HepG2 (cell line): ENCODE measurements at regions not wholly inside any gene's neighbourhood (a gene's known extent, or its start where the extent isn't known, plus 50 kb on each side); places are given as distances from the start of the nearest gene placed in this dataset.
A peak's percentile ranks its signal among the peaks of the same experiment; 100 is the strongest.
"Not testable (repeated sequence)": the region's sequence is repeated elsewhere in the genome, so short reads cannot be mapped to it uniquely, and the experiment has no call there.

Experiments used
- ATAC-seq: fragments of 200-7000 bp; cut with Tn5 transposase; 3 replicates; pipeline ENCODE4 v1.9.1; 2020; ENCODE audit warnings: mild to moderate bottlenecking, moderate library complexity
- BruUV-seq: library from RNA; stranded (reverse); fragments of 400-500 nt; replicated peaks from 2 replicates; lab custom pipeline; 2021; lab: Mats Ljungman, UMichigan
- CTCF ChIA-PET: fragments of 300-600 bp; formaldehyde crosslinking; extraction: SDS; loops from one replicate; lab custom pipeline; 2021; ENCODE audit warnings: low total read pairs, inconsistent platforms, low intra/inter-chr PET ratio; lab: Yijun Ruan, JAX
- POLR2A ChIA-PET: fragments of 350-600 bp; sonication (Branson Sonifier 250); formaldehyde crosslinking; loops from one replicate; lab custom pipeline; 2020; ENCODE audit warnings: antibody characterized with exemption, inconsistent platforms; lab: Yijun Ruan, JAX
- DNase-seq: peaks from one replicate; pipeline ENCODE4 v3.0.0-alpha.2; 2015; ENCODE audit warnings: low spot score
- FAIRE-seq: peaks from 3 replicates; lab custom pipeline; 2011; peaks lifted over from hg19 to GRCh38; lab: Jason Lieb, UNC
- H2AFZ ChIP-seq: one replicate; pipeline ENCODE4 v1.6.1; 2011; ENCODE audit warnings: low read length, inconsistent platforms
- H3K27ac ChIP-seq: fragments of 300-600 bp; 3 replicates; pipeline ENCODE4 v1.8.0; 2011; ENCODE audit warnings: mixed run types, mild to moderate bottlenecking, mixed read lengths, low read length, inconsistent platforms; ENCODE audit not compliant: insufficient read depth; ENCODE audit errors: extremely low read length
- H3K27me3 ChIP-seq, 2 experiments: fragments of 200-600 bp in 1 of 2; 2 replicates in 1 of 2; 3 replicates in 1 of 2; pipeline versions ENCODE4 v1.6.0 to v1.8.0; 2011; ENCODE audit warnings: low read length in 2 of 2, mild to moderate bottlenecking in 2 of 2, moderate library complexity in 2 of 2, inconsistent platforms in 1 of 2; ENCODE audit not compliant: insufficient read depth in 2 of 2, control insufficient read depth in 1 of 2
- H3K36me3 ChIP-seq, 2 experiments: fragments of 200-600 bp in 1 of 2; replicated peaks in 1 of 2; 2 replicates in 1 of 2; 3 replicates in 1 of 2; pipeline versions ENCODE4 v1.5.1 to v1.8.0; 2011; ENCODE audit warnings: low read length in 2 of 2, inconsistent platforms in 1 of 2; ENCODE audit not compliant: insufficient read depth in 2 of 2, control insufficient read depth in 1 of 2
- H3K4me1 ChIP-seq: 2 replicates; pipeline ENCODE4 v1.5.1; 2012; ENCODE audit warnings: low read length, inconsistent platforms; ENCODE audit not compliant: insufficient read depth
- H3K4me2 ChIP-seq: 2 replicates; pipeline ENCODE4 v1.6.0; 2011; ENCODE audit warnings: low read depth, low read length, inconsistent platforms
- H3K4me3 ChIP-seq, 3 experiments: fragments of 200-600 bp in 1 of 3; sonication (generic), shearing (Covaris generic) in 1 of 3; replicated peaks in 1 of 3; 2 replicates each; pipeline ENCODE4 v1.5.1; 2011 to 2016; ENCODE audit warnings: low read length in 3 of 3, inconsistent platforms in 2 of 3, low read depth in 2 of 3, mild to moderate bottlenecking in 2 of 3, control low read depth in 1 of 3, mixed read lengths in 1 of 3; ENCODE audit not compliant: insufficient read depth in 1 of 3
- H3K79me2 ChIP-seq: one replicate; pipeline ENCODE4 v1.6.1; 2011; ENCODE audit warnings: low read length, inconsistent platforms; ENCODE audit not compliant: insufficient read depth
- H3K9ac ChIP-seq: 2 replicates; pipeline ENCODE4 v1.6.0; 2011; ENCODE audit warnings: mild to moderate bottlenecking, low read depth, low read length, inconsistent platforms; ENCODE audit not compliant: insufficient read depth
- H3K9me3 ChIP-seq: 2 replicates; pipeline ENCODE4 v1.5.1; 2012; ENCODE audit warnings: mild to moderate bottlenecking, low read length
- H4K20me1 ChIP-seq: 2 replicates; pipeline ENCODE4 v1.6.0; 2011; ENCODE audit warnings: inconsistent platforms, mild to moderate bottlenecking, low read length, moderate library complexity; ENCODE audit not compliant: insufficient read depth
- ARNT ChIP-seq: fragments of 450-650 bp; IDR thresholded peaks from 2 replicates; pipeline ENCODE4 v1.6.1; 2017
- EHMT2 ChIP-seq: fragments of 200-600 bp; sonication (generic); IDR thresholded peaks from 2 replicates; pipeline ENCODE4 v1.7.0; 2017; ENCODE audit warnings: antibody characterized with exemption, low read depth, low read length, borderline replicate concordance
- GTF2F1 ChIP-seq: fragments of 150-350 bp; IDR thresholded peaks from 2 replicates; pipeline ENCODE4 v1.6.1; 2014; ENCODE audit warnings: low read length
- MXD4 ChIP-seq: IDR thresholded peaks from 2 replicates; pipeline ENCODE4 v1.6.1; 2016; ENCODE audit warnings: mild to moderate bottlenecking, missing biosample characterization, missing genetic modification reagents
- NCOA1 ChIP-seq: sonication (generic); formaldehyde crosslinking; IDR thresholded peaks from 2 replicates; pipeline ENCODE4 v1.9.0; 2021; ENCODE audit warnings: missing genetic modification reagents
- PCBP2 ChIP-seq: fragments of 200-400 bp; formaldehyde crosslinking; optimal IDR thresholded peaks from 2 replicates; pipeline ENCODE3; 2018; ENCODE audit warnings: low read length, low read depth; ENCODE audit not compliant: poor library complexity, severe bottlenecking
- THAP11 ChIP-seq: IDR thresholded peaks from 2 replicates; pipeline ENCODE4 v1.6.1; 2016; ENCODE audit warnings: missing biosample characterization, missing genetic modification reagents
- YEATS4 ChIP-seq: sonication (generic); formaldehyde crosslinking; IDR thresholded peaks from 2 replicates; pipeline ENCODE4 v1.4.0; 2020; ENCODE audit warnings: missing genetic modification reagents, borderline replicate concordance
- ZKSCAN1 ChIP-seq: fragments of 150-350 bp; IDR thresholded peaks from 2 replicates; pipeline ENCODE4 v1.6.1; 2014; ENCODE audit warnings: low read length
- WGBS: methylation state at CpG from one replicate; pipeline ENCODE4 v1.1.6; 2017; ENCODE audit warnings: low lambda C conversion rate; 5-methylcytosine and 5-hydroxymethylcytosine counted together
- in situ Hi-C: cut with HindIII; loops from 2 replicates; pipeline ENCODE4 v1.10.0; 2017; ENCODE audit warnings: low pct_unique_long_range_greater_than_20kb; ENCODE audit not compliant: extremely low pct_ligation_motif_present
- intact Hi-C: fragments of 100-400 bp; cut with micrococcal nuclease; formaldehyde crosslinking; loops from one replicate; pipeline ENCODE4 v1.10.0; 2022; ENCODE audit not compliant: unreplicated experiment
- TF ChIP-seq, protein P1 (sequence below): fragments of 450-650 bp; IDR thresholded peaks from 2 replicates; pipeline ENCODE4 v1.6.1; 2017
- TF ChIP-seq, protein P2 (sequence below): sonication (generic); formaldehyde crosslinking; IDR thresholded peaks from 2 replicates; pipeline ENCODE4 v1.4.0; 2020; ENCODE audit warnings: mild to moderate bottlenecking, missing genetic modification reagents

DNA sequence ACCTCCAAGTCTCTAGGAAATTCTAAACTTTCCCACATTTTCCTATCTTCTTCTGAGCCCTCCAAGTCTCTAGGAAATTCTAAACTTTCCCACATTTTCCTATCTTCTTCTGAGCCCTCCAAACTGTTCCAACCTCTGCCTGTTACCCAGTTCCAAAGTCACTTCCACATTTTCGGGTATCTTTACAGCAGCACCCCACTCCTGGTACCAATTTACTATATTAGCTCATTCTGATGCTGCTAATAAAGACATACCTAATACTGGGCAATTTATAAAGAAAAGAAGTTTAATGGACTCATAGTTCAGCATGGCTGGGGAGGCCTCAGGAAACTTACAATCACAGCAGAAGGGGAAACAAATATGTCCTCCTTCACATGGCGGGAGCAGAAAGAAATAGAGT, 122.4 kb upstream of the PCGF5 start:
- H4K20me1 ChIP-seq, intact Hi-C loops, in situ Hi-C loops, H2AFZ ChIP-seq, H3K79me2 ChIP-seq, BruUV-seq, DNase-seq, H3K4me1 ChIP-seq, POLR2A ChIA-PET, H3K27me3 ChIP-seq, H3K4me2 ChIP-seq, H3K9ac ChIP-seq, FAIRE-seq, H3K36me3 ChIP-seq, H3K27ac ChIP-seq, H3K4me3 ChIP-seq, ATAC-seq, CTCF ChIA-PET: not testable (repeated sequence)
- peaks cover 31% of the 10 kb centered on the region for H3K9me3 ChIP-seq
- 15% methylated on average over 2 of the region's 2 CpGs for WGBS

DNA sequence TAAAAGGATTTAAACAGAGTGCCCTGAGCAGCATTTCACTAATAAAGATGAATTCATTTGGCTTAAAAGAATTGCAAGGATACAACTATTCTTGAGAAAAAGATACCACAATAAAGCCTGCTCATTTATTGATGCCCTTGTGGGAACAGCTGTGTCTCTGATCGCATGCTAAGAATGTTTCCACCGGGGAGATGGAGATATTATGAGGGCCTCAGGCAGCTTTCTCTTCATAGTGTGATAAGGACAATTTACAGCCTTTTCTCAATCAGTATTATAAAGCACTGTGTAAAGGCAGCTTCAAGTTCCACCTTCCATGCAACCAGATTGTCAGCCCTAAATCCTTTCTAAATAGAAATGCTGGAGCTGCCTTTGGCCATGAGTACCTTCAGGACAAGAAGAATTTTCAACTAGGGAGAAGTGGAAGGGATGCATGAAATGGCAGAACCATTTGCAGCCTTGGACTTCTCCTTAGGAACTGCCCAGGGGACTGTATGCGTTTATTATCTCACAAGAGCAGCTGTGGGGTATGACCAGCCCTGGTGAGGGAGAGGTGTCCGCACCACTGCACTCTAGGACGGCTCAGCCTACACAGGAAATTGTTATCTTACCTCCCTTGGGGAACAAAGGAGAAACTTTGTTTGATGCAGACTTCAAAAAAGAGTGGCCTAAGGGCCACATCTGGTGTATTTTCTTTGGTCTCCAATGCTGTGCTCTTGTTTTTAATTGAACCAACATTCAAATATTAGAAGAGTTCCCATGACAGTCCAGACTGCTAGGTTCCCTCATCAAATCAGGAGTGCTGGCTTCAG, 116.9 kb upstream of the PCGF5 start:
- DNase-seq, result no peak
- ChIA-PET POLR2A (no interaction called here), CTCF (no interaction called here)
- intact Hi-C loops (no loop called here), in situ Hi-C loops (no loop called here)
- peaks cover 0 to 27% of the 10 kb centered on the region in 2 experiments; a peak in 1 of 5 replicates for H3K27me3 ChIP-seq
- no peak for TF ChIP-seq ARNT
- TF ChIP-seq GTF2F1, result no peak
- TF ChIP-seq THAP11 (CRISPR knock-in tag), result no peak
- no peak for TF ChIP-seq NCOA1 (CRISPR knock-in tag)
- TF ChIP-seq ZKSCAN1, result no peak
- TF ChIP-seq, protein P1, sequence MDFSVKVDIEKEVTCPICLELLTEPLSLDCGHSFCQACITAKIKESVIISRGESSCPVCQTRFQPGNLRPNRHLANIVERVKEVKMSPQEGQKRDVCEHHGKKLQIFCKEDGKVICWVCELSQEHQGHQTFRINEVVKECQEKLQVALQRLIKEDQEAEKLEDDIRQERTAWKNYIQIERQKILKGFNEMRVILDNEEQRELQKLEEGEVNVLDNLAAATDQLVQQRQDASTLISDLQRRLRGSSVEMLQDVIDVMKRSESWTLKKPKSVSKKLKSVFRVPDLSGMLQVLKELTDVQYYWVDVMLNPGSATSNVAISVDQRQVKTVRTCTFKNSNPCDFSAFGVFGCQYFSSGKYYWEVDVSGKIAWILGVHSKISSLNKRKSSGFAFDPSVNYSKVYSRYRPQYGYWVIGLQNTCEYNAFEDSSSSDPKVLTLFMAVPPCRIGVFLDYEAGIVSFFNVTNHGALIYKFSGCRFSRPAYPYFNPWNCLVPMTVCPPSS, result no peak
- TF ChIP-seq PCBP2, result no peak
- TF ChIP-seq MXD4 (CRISPR knock-in tag), result no peak
- TF ChIP-seq, protein P2, sequence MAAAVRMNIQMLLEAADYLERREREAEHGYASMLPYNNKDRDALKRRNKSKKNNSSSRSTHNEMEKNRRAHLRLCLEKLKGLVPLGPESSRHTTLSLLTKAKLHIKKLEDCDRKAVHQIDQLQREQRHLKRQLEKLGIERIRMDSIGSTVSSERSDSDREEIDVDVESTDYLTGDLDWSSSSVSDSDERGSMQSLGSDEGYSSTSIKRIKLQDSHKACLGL (CRISPR knock-in tag), result no peak
- no peak for TF ChIP-seq YEATS4 (CRISPR knock-in tag)
- TF ChIP-seq EHMT2, result no peak
- no TSS peak for BruUV-seq
- peaks cover 4% of the 10 kb centered on the region for H3K9me3 ChIP-seq
- H3K4me2 ChIP-seq, result no peak overlapping the region
- H3K4me3 ChIP-seq, result no peak overlapping the region
- no peaks in the 10 kb centered on the region for H3K4me1 ChIP-seq
- H2AFZ ChIP-seq, result no peak overlapping the region
- peak; percentile 61 for ATAC-seq
- FAIRE-seq, result no peak
- H3K79me2 ChIP-seq, result no peaks in the 10 kb centered on the region
- H3K9ac ChIP-seq, result no peak overlapping the region
- no peaks in the 10 kb centered on the region for H3K36me3 ChIP-seq
- H3K27ac ChIP-seq, result no peak overlapping the region
- WGBS, result 42% methylated on average over 5 of the region's 5 CpGs
- H4K20me1 ChIP-seq, result no peaks in the 10 kb centered on the region
